Endothelial cell of umbilical vein (primary cell): ENCODE measurements at regions not wholly inside any gene's neighbourhood (a gene's known extent, or its start where the extent isn't known, plus 50 kb on each side); places are given as distances from the start of the nearest gene placed in this dataset.

ENCODE experiments used
- BruUV-seq: library from RNA; stranded (reverse); fragments of 400-500 nt; replicated peaks from 2 replicates; lab custom pipeline; 2021; lab: Mats Ljungman, UMichigan
- CTCF ChIA-PET: fragments of 300-600, 350-600 bp; sonication (Branson Sonifier 250); formaldehyde crosslinking; loops from one replicate; lab custom pipeline; 2021; ENCODE audit warnings: antibody characterized with exemption, inconsistent platforms; lab: Charles Lee
- POLR2A ChIA-PET: fragments of 300-600, 350-600 bp; sonication (Branson Sonifier 250); formaldehyde crosslinking; loops from one replicate; lab custom pipeline; 2021; ENCODE audit warnings: antibody characterized with exemption, inconsistent platforms; lab: Charles Lee
- DNase-seq: peaks from one replicate; pipeline ENCODE4 v3.0.0-alpha.2; 2011; ENCODE audit warnings: low read depth, low spot score
- FAIRE-seq: peaks from 2 replicates; lab custom pipeline; 2011; peaks lifted over from hg19 to GRCh38; lab: Jason Lieb, UNC
- H2AFZ ChIP-seq: 2 replicates; pipeline ENCODE4 v1.6.0; 2012; ENCODE audit warnings: low read depth, low read length, control low read depth, inconsistent platforms
- H3K27ac ChIP-seq: 2 replicates; pipeline ENCODE4 v1.5.1; 2011; ENCODE audit warnings: low read depth, mild to moderate bottlenecking, control low read depth, low read length, moderate library complexity; ENCODE audit not compliant: insufficient read depth
- H3K27me3 ChIP-seq, 2 experiments: 2 replicates each; pipeline versions ENCODE4 v1.6.0 to v1.6.1; 2011; ENCODE audit warnings: low read length in 2 of 2, mixed read lengths in 1 of 2; ENCODE audit not compliant: control insufficient read depth in 2 of 2, insufficient read depth in 2 of 2
- H3K36me3 ChIP-seq, 2 experiments: 2 replicates in 1 of 2; 3 replicates in 1 of 2; pipeline ENCODE4 v1.5.1; 2011; ENCODE audit warnings: low read length in 2 of 2, mild to moderate bottlenecking in 1 of 2, moderate library complexity in 1 of 2; ENCODE audit not compliant: control insufficient read depth in 2 of 2, insufficient read depth in 2 of 2; ENCODE audit errors: extremely low read depth in 1 of 2
- H3K4me1 ChIP-seq: 3 replicates; pipeline ENCODE4 v1.5.1; 2011; ENCODE audit warnings: mild to moderate bottlenecking, low read length; ENCODE audit not compliant: control insufficient read depth, insufficient read depth; ENCODE audit errors: extremely low read depth
- H3K4me2 ChIP-seq: 2 replicates; pipeline ENCODE4 v1.6.1; 2011; ENCODE audit warnings: low read length, control low read depth, mixed read lengths; ENCODE audit not compliant: insufficient read depth
- H3K4me3 ChIP-seq, 3 experiments: fragments of 200-600 bp in 1 of 3; sonication (generic), shearing (Covaris generic) in 1 of 3; replicated peaks in 1 of 3; 2 replicates each; pipeline ENCODE4 v1.5.1; 2011 to 2016; ENCODE audit warnings: control low read depth in 3 of 3, low read length in 3 of 3, mild to moderate bottlenecking in 2 of 3, inconsistent platforms in 1 of 3, low read depth in 1 of 3, moderate library complexity in 1 of 3; ENCODE audit not compliant: insufficient read depth in 1 of 3
- H3K79me2 ChIP-seq: 2 replicates; pipeline ENCODE4 v1.6.0; 2012; ENCODE audit warnings: low read length, inconsistent platforms; ENCODE audit not compliant: control insufficient read depth, insufficient read depth
- H3K9ac ChIP-seq: replicated peaks from 2 replicates; pipeline ENCODE3; 2011; ENCODE audit warnings: low read length, control low read depth; ENCODE audit not compliant: insufficient read depth; ENCODE audit errors: extremely low read depth
- H3K9me1 ChIP-seq: replicated peaks from 3 replicates; pipeline ENCODE4 v1.6.0; 2011; ENCODE audit warnings: mild to moderate bottlenecking, low read length; ENCODE audit not compliant: control insufficient read depth, insufficient read depth; ENCODE audit errors: extremely low read depth
- H3K9me3 ChIP-seq: replicated peaks from 2 replicates; pipeline ENCODE4 v1.5.1; 2012; ENCODE audit warnings: low read length, inconsistent platforms; ENCODE audit not compliant: control insufficient read depth, insufficient read depth
- H4K20me1 ChIP-seq: replicated peaks from 2 replicates; pipeline ENCODE3; 2011; ENCODE audit warnings: mild to moderate bottlenecking, low read length; ENCODE audit not compliant: control insufficient read depth, insufficient read depth; ENCODE audit errors: extremely low read depth
- EZH2 ChIP-seq: IDR thresholded peaks from 2 replicates; pipeline ENCODE4 v1.6.1; 2012; ENCODE audit warnings: borderline replicate concordance, low read depth, mild to moderate bottlenecking, moderate library complexity, low read length, inconsistent platforms; ENCODE audit not compliant: severe bottlenecking
- FOS ChIP-seq: IDR thresholded peaks from 2 replicates; pipeline ENCODE4 v1.6.1; 2011; ENCODE audit warnings: mild to moderate bottlenecking, low read length, moderate library complexity, borderline replicate concordance; ENCODE audit not compliant: insufficient read depth
- GATA2 ChIP-seq: IDR thresholded peaks from 2 replicates; pipeline ENCODE4 v1.7.0; 2011; ENCODE audit warnings: low read depth, mild to moderate bottlenecking, moderate library complexity, mixed read lengths, low read length; ENCODE audit not compliant: insufficient read length, insufficient read depth
- JUN ChIP-seq: IDR thresholded peaks from 2 replicates; pipeline ENCODE4 v1.6.1; 2011; ENCODE audit warnings: borderline replicate concordance, low read depth; ENCODE audit not compliant: insufficient read length, insufficient read depth
- MYC ChIP-seq: IDR thresholded peaks from one replicate; pipeline ENCODE4 v1.6.1; 2011; ENCODE audit warnings: mild to moderate bottlenecking, low read depth, low read length
- POLR2A ChIP-seq: IDR thresholded peaks from 2 replicates; pipeline ENCODE4 v1.6.1; 2012; ENCODE audit warnings: low read depth, mild to moderate bottlenecking, control low read depth, low read length
- POLR2AphosphoS5 ChIP-seq: IDR thresholded peaks from 2 replicates; pipeline ENCODE4 v1.6.1; 2012; ENCODE audit warnings: low read depth, mild to moderate bottlenecking, control low read depth, low read length, moderate library complexity; ENCODE audit not compliant: insufficient read depth
- dilution Hi-C: fragments of 300-500 bp; cut with MboI; formaldehyde crosslinking; loops from one replicate; pipeline ENCODE4 v1.15.0; 2019; ENCODE audit warnings: low sequenced_read_pairs; ENCODE audit not compliant: extremely low pct_ligation_motif_present
- intact Hi-C: fragments of 100-400 bp; cut with micrococcal nuclease; formaldehyde crosslinking; loops from one replicate; pipeline ENCODE4 v1.10.0; 2022
- TF ChIP-seq, protein P1 (sequence below): IDR thresholded peaks from 2 replicates; pipeline ENCODE4 v1.6.1; 2011; ENCODE audit not compliant: insufficient read depth, insufficient read length
- TF ChIP-seq, protein P2 (sequence below), 2 donors: IDR thresholded peaks; 1 replicate in 1 of 2; 2 replicates in 1 of 2; pipeline ENCODE4 v1.5.1; 2011; ENCODE audit warnings: low read length in 2 of 2, mild to moderate bottlenecking in 2 of 2, moderate library complexity in 2 of 2, control low read depth in 1 of 2, inconsistent platforms in 1 of 2, low read depth in 1 of 2; ENCODE audit not compliant: insufficient read depth in 1 of 2; ENCODE audit errors: extremely low read depth in 1 of 2

DNA sequence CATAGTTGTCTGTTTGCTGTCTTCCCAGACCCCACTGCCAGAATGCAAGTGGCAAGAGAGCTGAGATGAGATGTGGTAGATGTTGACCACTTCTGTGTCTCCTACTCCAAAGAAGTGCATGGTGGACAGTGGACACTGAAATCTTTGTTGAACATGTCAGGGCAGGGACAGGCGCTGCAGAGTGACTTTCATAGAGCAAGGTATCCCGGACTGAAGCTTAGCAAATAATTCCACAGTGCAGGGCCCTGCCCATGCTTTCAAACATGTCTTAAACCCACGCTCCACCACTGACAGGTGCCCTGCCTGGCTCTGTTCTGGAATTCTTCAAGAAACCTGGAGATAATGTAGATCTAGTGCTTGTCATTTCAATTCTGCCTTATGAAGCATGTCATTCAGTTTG lies 470.5 kb upstream of the ID2 start:
- Histone ChIP-seq H3K9me1 (no peaks in the 10 kb centered on the region), H3K9me3 (no peaks in the 10 kb centered on the region), H3K9ac (no peak overlapping the region), H3K79me2 (no peaks in the 10 kb centered on the region), H4K20me1 (no peaks in the 10 kb centered on the region), H3K4me3 (no peak overlapping the region), H3K4me2 (no peak overlapping the region), H2AFZ (no peak overlapping the region), H3K27ac (no peak overlapping the region), H3K27me3 (no peaks in the 10 kb centered on the region), H3K36me3 (no peaks in the 10 kb centered on the region), H3K4me1 (no peaks in the 10 kb centered on the region)
- dilution Hi-C loops = no loop called here
- no peak for DNase-seq
- no peak for FAIRE-seq
- no TSS peak for BruUV-seq
- ChIA-PET CTCF (no interaction called here), POLR2A (no interaction called here)
- no peak for TF ChIP-seq GATA2
- TF ChIP-seq POLR2AphosphoS5 = no peak
- no peak for TF ChIP-seq EZH2
- intact Hi-C loops = no loop called here

DNA sequence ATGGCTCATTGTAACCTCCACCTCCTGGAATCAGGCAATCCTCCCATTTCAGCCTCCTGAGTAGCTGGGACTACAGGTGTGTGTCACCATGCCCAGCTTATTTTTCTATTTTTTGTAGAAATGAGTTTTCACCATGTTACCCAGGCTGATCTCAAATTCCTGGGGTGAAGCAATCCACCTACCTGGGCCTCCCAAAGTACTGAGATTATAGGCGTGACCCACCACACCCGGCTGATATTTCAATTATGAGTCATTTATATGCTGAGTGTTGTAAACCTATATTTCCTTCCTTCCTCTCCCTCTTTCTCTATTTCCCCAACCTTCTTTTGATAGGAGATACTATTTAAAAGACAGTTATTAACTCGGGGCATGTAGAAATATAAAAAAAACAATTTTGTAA lies 469.6 kb upstream of the ID2 start:
- Histone ChIP-seq H3K27ac (no peak overlapping the region), H3K4me2 (no peak overlapping the region), H3K79me2 (no peaks in the 10 kb centered on the region), H3K27me3 (no peaks in the 10 kb centered on the region), H3K36me3 (no peaks in the 10 kb centered on the region), H2AFZ (no peak overlapping the region), H3K4me3 (no peak overlapping the region), H3K9me3 (no peaks in the 10 kb centered on the region), H3K9ac (no peak overlapping the region), H3K4me1 (no peaks in the 10 kb centered on the region), H3K9me1 (no peaks in the 10 kb centered on the region), H4K20me1 (no peaks in the 10 kb centered on the region)
- FAIRE-seq (no peak), DNase-seq (no peak)
- dilution Hi-C loops (no loop called here), intact Hi-C loops (no loop called here)
- ChIA-PET POLR2A (no interaction called here), CTCF (no interaction called here)
- no TSS peak for BruUV-seq
- TF ChIP-seq JUN = no peak
- no peak for TF ChIP-seq FOS
- TF ChIP-seq, protein P1, sequence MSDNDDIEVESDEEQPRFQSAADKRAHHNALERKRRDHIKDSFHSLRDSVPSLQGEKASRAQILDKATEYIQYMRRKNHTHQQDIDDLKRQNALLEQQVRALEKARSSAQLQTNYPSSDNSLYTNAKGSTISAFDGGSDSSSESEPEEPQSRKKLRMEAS = no peak
- TF ChIP-seq POLR2A = no peak
- TF ChIP-seq MYC = no peak
- TF ChIP-seq POLR2AphosphoS5 = no peak
- no peak for TF ChIP-seq GATA2
- no peak for TF ChIP-seq EZH2
- TF ChIP-seq, protein P2, sequence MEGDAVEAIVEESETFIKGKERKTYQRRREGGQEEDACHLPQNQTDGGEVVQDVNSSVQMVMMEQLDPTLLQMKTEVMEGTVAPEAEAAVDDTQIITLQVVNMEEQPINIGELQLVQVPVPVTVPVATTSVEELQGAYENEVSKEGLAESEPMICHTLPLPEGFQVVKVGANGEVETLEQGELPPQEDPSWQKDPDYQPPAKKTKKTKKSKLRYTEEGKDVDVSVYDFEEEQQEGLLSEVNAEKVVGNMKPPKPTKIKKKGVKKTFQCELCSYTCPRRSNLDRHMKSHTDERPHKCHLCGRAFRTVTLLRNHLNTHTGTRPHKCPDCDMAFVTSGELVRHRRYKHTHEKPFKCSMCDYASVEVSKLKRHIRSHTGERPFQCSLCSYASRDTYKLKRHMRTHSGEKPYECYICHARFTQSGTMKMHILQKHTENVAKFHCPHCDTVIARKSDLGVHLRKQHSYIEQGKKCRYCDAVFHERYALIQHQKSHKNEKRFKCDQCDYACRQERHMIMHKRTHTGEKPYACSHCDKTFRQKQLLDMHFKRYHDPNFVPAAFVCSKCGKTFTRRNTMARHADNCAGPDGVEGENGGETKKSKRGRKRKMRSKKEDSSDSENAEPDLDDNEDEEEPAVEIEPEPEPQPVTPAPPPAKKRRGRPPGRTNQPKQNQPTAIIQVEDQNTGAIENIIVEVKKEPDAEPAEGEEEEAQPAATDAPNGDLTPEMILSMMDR (IDR thresholded peaks at IDR 0.05; ENCODE audit: extremely low read depth in 1 of 2, insufficient read depth in 1 of 2, low read depth in 1 of 2, low read length in 2 of 2) = no peak
